SHP77 treated with DMSO at 0.1 percent for 48 hours (cell line): ENCODE measurements at regions not wholly inside any gene's neighbourhood (a gene's known extent, or its start where the extent isn't known, plus 50 kb on each side); places are given as distances from the start of the nearest gene placed in this dataset.

ENCODE experiments used
- DNase-seq: peaks from one replicate; lab custom pipeline; 2025; lab: John Stamatoyannopoulos, UW

GRCh38 chr11:128260398-128260797, 327.0 kb downstream of the ETS1 start:
- DNase-seq = no peak

GRCh38 chr11:128259816-128260215, 327.5 kb downstream of the ETS1 start:
- no peak for DNase-seq

GRCh38 chr11:128254941-128255340, 332.4 kb downstream of the ETS1 start:
- DNase-seq = no peak

GRCh38 chr11:128251140-128251539, 336.2 kb downstream of the ETS1 start:
- DNase-seq = no peak

- no peak for DNase-seq
Observed at GRCh38 chr11:128250482-128250881, 336.9 kb downstream of the ETS1 start.

- no peak for DNase-seq
Observed at GRCh38 chr11:128246810-128247594, 340.4 kb downstream of the ETS1 start.

GRCh38 chr11:128246364-128246801, 341.0 kb downstream of the ETS1 start:
- no peak for DNase-seq

GRCh38 chr11:128244871-128245270, 342.5 kb downstream of the ETS1 start:
- DNase-seq = no peak

GRCh38 chr11:128242451-128242850, 344.9 kb downstream of the ETS1 start:
- DNase-seq = no peak

- DNase-seq = no peak
Observed at GRCh38 chr11:128240546-128240945, 346.8 kb downstream of the ETS1 start.

- DNase-seq = no peak
Observed at GRCh38 chr11:128239306-128239705, 348.1 kb downstream of the ETS1 start.

GRCh38 chr11:128238521-128239265, 348.7 kb downstream of the ETS1 start:
- DNase-seq = no peak

GRCh38 chr11:128236506-128237498, 350.6 kb downstream of the ETS1 start:
- DNase-seq = no peak

- DNase-seq = no peak
Observed at GRCh38 chr11:128235958-128236357, 351.4 kb downstream of the ETS1 start.

GRCh38 chr11:128235426-128235825, 351.9 kb downstream of the ETS1 start:
- DNase-seq = no peak

GRCh38 chr11:128234143-128234542, 353.2 kb downstream of the ETS1 start:
- DNase-seq = no peak

- no peak for DNase-seq
Observed at GRCh38 chr11:128232588-128232987, 354.8 kb downstream of the ETS1 start.

GRCh38 chr11:128231845-128232410, 355.4 kb downstream of the ETS1 start:
- DNase-seq = no peak

GRCh38 chr11:128227466-128227865, 359.9 kb downstream of the ETS1 start:
- DNase-seq = no peak

- DNase-seq = no peak
Observed at GRCh38 chr11:128226106-128226716, 361.1 kb downstream of the ETS1 start.

GRCh38 chr11:128222245-128222884, 365.0 kb downstream of the ETS1 start:
- DNase-seq = no peak
